TTC549 (cell line): ENCODE measurements at regions not wholly inside any gene's neighbourhood (a gene's known extent, or its start where the extent isn't known, plus 50 kb on each side); places are given as distances from the start of the nearest gene placed in this dataset.

Experiments used
- FAIRE-seq: peaks from 2 replicates; lab custom pipeline; 2012; peaks lifted over from hg19 to GRCh38; lab: Jason Lieb, UNC

GRCh38 chr14:101004176-101004575, 100.7 kb upstream of the RTL1 start:
- no peak for FAIRE-seq

GRCh38 chr14:101004954-101005353, 101.4 kb upstream of the RTL1 start:
- no peak for FAIRE-seq

GRCh38 chr14:101005447-101005846, 101.9 kb upstream of the RTL1 start:
- no peak for FAIRE-seq

GRCh38 chr14:101006008-101006407, 102.5 kb upstream of the RTL1 start:
- no peak for FAIRE-seq

GRCh38 chr14:101007004-101007614, 103.6 kb upstream of the RTL1 start:
- no peak for FAIRE-seq

- no peak for FAIRE-seq
Observed at GRCh38 chr14:101007765-101008164, 104.2 kb upstream of the RTL1 start.

GRCh38 chr14:101008196-101008595, 104.7 kb upstream of the RTL1 start:
- FAIRE-seq: no peak

- no peak for FAIRE-seq
Observed at GRCh38 chr14:101008631-101009336, 105.3 kb upstream of the RTL1 start.

- FAIRE-seq: no peak
Observed at GRCh38 chr14:101009531-101009930, 106.0 kb upstream of the RTL1 start.

- no peak for FAIRE-seq
Observed at GRCh38 chr14:101010293-101010692, 106.8 kb upstream of the RTL1 start.

- FAIRE-seq: no peak
Observed at GRCh38 chr14:101010835-101011234, 107.3 kb upstream of the RTL1 start.

GRCh38 chr14:101017209-101017608, 113.7 kb upstream of the RTL1 start:
- no peak for FAIRE-seq

GRCh38 chr14:101017806-101018560, 114.5 kb upstream of the RTL1 start:
- no peak for FAIRE-seq

- no peak for FAIRE-seq
Observed at GRCh38 chr14:101018561-101019290, 115.2 kb upstream of the RTL1 start.

- FAIRE-seq: no peak
Observed at GRCh38 chr14:101019541-101019940, 116.0 kb upstream of the RTL1 start.

- no peak for FAIRE-seq
Observed at GRCh38 chr14:101019990-101020710, 116.6 kb upstream of the RTL1 start.

GRCh38 chr14:101020834-101021370, 117.4 kb upstream of the RTL1 start:
- FAIRE-seq: no peak

- FAIRE-seq: no peak
Observed at GRCh38 chr14:101022121-101022520, 118.6 kb upstream of the RTL1 start.

GRCh38 chr14:101022916-101023435, 119.5 kb upstream of the RTL1 start:
- no peak for FAIRE-seq

GRCh38 chr14:101024686-101025085, 121.2 kb upstream of the RTL1 start:
- no peak for FAIRE-seq

- no peak for FAIRE-seq
Observed at GRCh38 chr14:101025131-101025530, 121.6 kb upstream of the RTL1 start.

GRCh38 chr14:101025696-101026095, 122.2 kb upstream of the RTL1 start:
- FAIRE-seq: no peak
